Stimulated activated CD8-positive, alpha-beta memory T cell treated with anti-CD3 and anti-CD28 coated beads, Interleukin-4, amount 100 ng/mL, for 4 hours (primary cell): ENCODE measurements at regions not wholly inside any gene's neighbourhood (a gene's known extent, or its start where the extent isn't known, plus 50 kb on each side); places are given as distances from the start of the nearest gene placed in this dataset.
"Not testable (repeated sequence)": the region's sequence is repeated elsewhere in the genome, so short reads cannot be mapped to it uniquely, and the experiment has no call there.

ENCODE experiments used
- DNase-seq, 2 donors: peaks; one replicate each; pipeline ENCODE4 v3.0.0-alpha.2; 2020; ENCODE audit warnings: low read depth in 2 of 2, low spot score in 1 of 2

GRCh38 chr7:15836651-15837050 lies 150.2 kb upstream of the MEOX2 start:
- no peak for DNase-seq

GRCh38 chr7:15836041-15836440 lies 149.6 kb upstream of the MEOX2 start:
- DNase-seq, result no peak

GRCh38 chr7:15834446-15834845 lies 148.0 kb upstream of the MEOX2 start:
- DNase-seq, result no peak

- no peak for DNase-seq
These were observed 146.5 kb upstream of the MEOX2 start for GRCh38 chr7:15832996-15833395.

GRCh38 chr7:15831606-15832005 lies 145.1 kb upstream of the MEOX2 start:
- no peak for DNase-seq

GRCh38 chr7:15829691-15830090 lies 143.2 kb upstream of the MEOX2 start:
- no peak for DNase-seq

- no peak for DNase-seq
These were observed 142.4 kb upstream of the MEOX2 start for GRCh38 chr7:15828881-15829280.

- no peak for DNase-seq
These were observed 135.3 kb upstream of the MEOX2 start for GRCh38 chr7:15821484-15822427.

- DNase-seq, result no peak
These were observed 133.8 kb upstream of the MEOX2 start for GRCh38 chr7:15820319-15820718.

- DNase-seq, result no peak
These were observed 130.4 kb upstream of the MEOX2 start for GRCh38 chr7:15816835-15817426.

GRCh38 chr7:15813448-15813847 lies 127.0 kb upstream of the MEOX2 start:
- no peak for DNase-seq

- DNase-seq, result not testable (repeated sequence)
These were observed 123.9 kb upstream of the MEOX2 start for GRCh38 chr7:15810383-15810782.

- not testable (repeated sequence) for DNase-seq
These were observed 123.5 kb upstream of the MEOX2 start for GRCh38 chr7:15809936-15810335.

- DNase-seq, result no peak
These were observed 119.4 kb upstream of the MEOX2 start for GRCh38 chr7:15805891-15806290.

GRCh38 chr7:15802425-15802824 lies 115.9 kb upstream of the MEOX2 start:
- no peak for DNase-seq

- no peak for DNase-seq
These were observed 115.1 kb upstream of the MEOX2 start for GRCh38 chr7:15801551-15801950.

GRCh38 chr7:15801041-15801440 lies 114.6 kb upstream of the MEOX2 start:
- no peak for DNase-seq

- DNase-seq, result no peak
These were observed 111.6 kb upstream of the MEOX2 start for GRCh38 chr7:15798081-15798480.

GRCh38 chr7:15795393-15795792 lies 108.9 kb upstream of the MEOX2 start:
- no peak for DNase-seq

GRCh38 chr7:15794801-15795200 lies 108.3 kb upstream of the MEOX2 start:
- no peak for DNase-seq

- DNase-seq, result no peak
These were observed 98.2 kb upstream of the MEOX2 start for GRCh38 chr7:15784694-15785030.

GRCh38 chr7:15783987-15784693 lies 97.7 kb upstream of the MEOX2 start:
- DNase-seq, result no peak
